K562 (cell line): ENCODE measurements at regions not wholly inside any gene's neighbourhood (a gene's known extent, or its start where the extent isn't known, plus 50 kb on each side); places are given as distances from the start of the nearest gene placed in this dataset.

Experiments used
- ELF2 ChIP-seq: fragments of 250-450 bp; sonication (Bioruptor Pico); IDR thresholded peaks from 2 replicates; pipeline ENCODE4 v1.5.0; 2021; ENCODE audit warnings: mild to moderate bottlenecking
- TF ChIP-seq, protein P1 (sequence below): sonication (generic); formaldehyde crosslinking; IDR thresholded peaks from 2 replicates; pipeline ENCODE4 v1.8.0; 2022; ENCODE audit warnings: missing genetic modification reagents, mild to moderate bottlenecking, moderate library complexity, borderline replicate concordance
- TF ChIP-seq, protein P2 (sequence below): fragments of 450-650 bp; IDR thresholded peaks from 2 replicates; pipeline ENCODE4 v1.6.1; 2017; ENCODE audit warnings: antibody characterized with exemption, mild to moderate bottlenecking
- TF ChIP-seq, protein P3 (sequence below): fragments of 250-450 bp; sonication (Bioruptor Pico); IDR thresholded peaks from 2 replicates; pipeline ENCODE4 v1.5.0; 2021; ENCODE audit warnings: mild to moderate bottlenecking, borderline replicate concordance
- TF ChIP-seq, protein P4 (sequence below), 2 experiments: IDR thresholded peaks in 1 of 2; conservative IDR thresholded peaks in 1 of 2; 2 replicates each; pipeline ENCODE4 v1.6.1; 2016; ENCODE audit warnings: low read depth in 2 of 2, mild to moderate bottlenecking in 1 of 2, missing compliant biosample characterization in 1 of 2, missing genetic modification characterization in 1 of 2, moderate library complexity in 1 of 2

DNA sequence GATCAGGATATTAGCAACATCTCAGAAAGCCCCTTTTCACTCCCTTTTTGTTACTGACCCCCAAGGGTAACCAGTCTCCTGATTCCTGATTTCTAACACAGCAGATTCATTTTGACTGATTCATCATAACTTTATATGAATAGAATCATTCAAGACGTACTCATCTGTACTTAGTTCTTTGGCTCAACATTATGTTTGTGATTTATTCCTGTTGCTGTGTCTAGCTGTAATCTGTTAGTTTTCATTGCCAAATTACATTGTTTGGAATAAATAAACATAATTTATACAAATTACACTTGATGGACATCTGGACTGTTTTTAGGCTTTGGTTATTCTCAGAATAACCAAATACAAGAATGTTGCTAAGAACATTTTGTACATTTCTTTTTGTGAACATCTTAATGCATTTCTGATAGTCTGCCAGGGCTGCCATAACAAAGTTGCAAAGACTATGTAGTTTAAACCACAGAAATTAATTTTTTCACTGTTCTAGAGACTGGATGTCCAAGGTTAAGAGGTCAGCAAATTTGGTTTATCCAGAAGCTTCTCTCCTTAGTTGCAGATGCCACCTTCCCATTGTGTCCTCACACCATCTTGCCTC lies 62.8 kb upstream of the EDNRB start (continued):
- TF ChIP-seq, protein P1, sequence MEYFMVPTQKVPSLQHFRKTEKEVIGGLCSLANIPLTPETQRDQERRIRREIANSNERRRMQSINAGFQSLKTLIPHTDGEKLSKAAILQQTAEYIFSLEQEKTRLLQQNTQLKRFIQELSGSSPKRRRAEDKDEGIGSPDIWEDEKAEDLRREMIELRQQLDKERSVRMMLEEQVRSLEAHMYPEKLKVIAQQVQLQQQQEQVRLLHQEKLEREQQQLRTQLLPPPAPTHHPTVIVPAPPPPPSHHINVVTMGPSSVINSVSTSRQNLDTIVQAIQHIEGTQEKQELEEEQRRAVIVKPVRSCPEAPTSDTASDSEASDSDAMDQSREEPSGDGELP, result no peak
- TF ChIP-seq, protein P2, sequence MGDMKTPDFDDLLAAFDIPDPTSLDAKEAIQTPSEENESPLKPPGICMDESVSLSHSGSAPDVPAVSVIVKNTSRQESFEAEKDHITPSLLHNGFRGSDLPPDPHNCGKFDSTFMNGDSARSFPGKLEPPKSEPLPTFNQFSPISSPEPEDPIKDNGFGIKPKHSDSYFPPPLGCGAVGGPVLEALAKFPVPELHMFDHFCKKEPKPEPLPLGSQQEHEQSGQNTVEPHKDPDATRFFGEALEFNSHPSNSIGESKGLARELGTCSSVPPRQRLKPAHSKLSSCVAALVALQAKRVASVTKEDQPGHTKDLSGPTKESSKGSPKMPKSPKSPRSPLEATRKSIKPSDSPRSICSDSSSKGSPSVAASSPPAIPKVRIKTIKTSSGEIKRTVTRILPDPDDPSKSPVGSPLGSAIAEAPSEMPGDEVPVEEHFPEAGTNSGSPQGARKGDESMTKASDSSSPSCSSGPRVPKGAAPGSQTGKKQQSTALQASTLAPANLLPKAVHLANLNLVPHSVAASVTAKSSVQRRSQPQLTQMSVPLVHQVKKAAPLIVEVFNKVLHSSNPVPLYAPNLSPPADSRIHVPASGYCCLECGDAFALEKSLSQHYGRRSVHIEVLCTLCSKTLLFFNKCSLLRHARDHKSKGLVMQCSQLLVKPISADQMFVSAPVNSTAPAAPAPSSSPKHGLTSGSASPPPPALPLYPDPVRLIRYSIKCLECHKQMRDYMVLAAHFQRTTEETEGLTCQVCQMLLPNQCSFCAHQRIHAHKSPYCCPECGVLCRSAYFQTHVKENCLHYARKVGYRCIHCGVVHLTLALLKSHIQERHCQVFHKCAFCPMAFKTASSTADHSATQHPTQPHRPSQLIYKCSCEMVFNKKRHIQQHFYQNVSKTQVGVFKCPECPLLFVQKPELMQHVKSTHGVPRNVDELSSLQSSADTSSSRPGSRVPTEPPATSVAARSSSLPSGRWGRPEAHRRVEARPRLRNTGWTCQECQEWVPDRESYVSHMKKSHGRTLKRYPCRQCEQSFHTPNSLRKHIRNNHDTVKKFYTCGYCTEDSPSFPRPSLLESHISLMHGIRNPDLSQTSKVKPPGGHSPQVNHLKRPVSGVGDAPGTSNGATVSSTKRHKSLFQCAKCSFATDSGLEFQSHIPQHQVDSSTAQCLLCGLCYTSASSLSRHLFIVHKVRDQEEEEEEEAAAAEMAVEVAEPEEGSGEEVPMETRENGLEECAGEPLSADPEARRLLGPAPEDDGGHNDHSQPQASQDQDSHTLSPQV, result no peak
- TF ChIP-seq, protein P3, sequence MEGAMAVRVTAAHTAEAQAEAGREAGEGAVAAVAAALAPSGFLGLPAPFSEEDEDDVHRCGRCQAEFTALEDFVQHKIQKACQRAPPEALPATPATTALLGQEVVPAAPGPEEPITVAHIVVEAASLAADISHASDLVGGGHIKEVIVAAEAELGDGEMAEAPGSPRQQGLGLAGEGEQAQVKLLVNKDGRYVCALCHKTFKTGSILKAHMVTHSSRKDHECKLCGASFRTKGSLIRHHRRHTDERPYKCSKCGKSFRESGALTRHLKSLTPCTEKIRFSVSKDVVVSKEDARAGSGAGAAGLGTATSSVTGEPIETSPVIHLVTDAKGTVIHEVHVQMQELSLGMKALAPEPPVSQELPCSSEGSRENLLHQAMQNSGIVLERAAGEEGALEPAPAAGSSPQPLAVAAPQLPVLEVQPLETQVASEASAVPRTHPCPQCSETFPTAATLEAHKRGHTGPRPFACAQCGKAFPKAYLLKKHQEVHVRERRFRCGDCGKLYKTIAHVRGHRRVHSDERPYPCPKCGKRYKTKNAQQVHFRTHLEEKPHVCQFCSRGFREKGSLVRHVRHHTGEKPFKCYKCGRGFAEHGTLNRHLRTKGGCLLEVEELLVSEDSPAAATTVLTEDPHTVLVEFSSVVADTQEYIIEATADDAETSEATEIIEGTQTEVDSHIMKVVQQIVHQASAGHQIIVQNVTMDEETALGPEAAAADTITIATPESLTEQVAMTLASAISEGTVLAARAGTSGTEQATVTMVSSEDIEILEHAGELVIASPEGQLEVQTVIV (CRISPR knock-in tag), result no peak
- TF ChIP-seq, protein P4, sequence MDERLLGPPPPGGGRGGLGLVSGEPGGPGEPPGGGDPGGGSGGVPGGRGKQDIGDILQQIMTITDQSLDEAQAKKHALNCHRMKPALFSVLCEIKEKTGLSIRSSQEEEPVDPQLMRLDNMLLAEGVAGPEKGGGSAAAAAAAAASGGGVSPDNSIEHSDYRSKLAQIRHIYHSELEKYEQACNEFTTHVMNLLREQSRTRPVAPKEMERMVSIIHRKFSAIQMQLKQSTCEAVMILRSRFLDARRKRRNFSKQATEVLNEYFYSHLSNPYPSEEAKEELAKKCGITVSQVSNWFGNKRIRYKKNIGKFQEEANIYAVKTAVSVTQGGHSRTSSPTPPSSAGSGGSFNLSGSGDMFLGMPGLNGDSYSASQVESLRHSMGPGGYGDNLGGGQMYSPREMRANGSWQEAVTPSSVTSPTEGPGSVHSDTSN (CRISPR knock-in tag; IDR thresholded peaks at IDR 0.05; ENCODE audit: low read depth), result no peak
- TF ChIP-seq, protein P4 (tag; conservative IDR thresholded peaks at IDR 0.05; ENCODE audit: low read depth), result no peak
- TF ChIP-seq ELF2 (CRISPR knock-in tag), result no peak
